ENCODE measurements at regions not wholly inside any gene's neighbourhood (a gene's known extent, or its start where the extent isn't known, plus 50 kb on each side); places are given as distances from the start of the nearest gene placed in this dataset.

GRCh38 chr9:108016446-108016845, 526.9 kb upstream of the KLF4 start:
- no peak for TF ChIP-seq CTCF (IDR thresholded peaks at IDR 0.05)
- Mint-ChIP-seq H3K27me3 (ENCODE audit: unreplicated experiment) (no peaks in the 10 kb centered on the region), H3K27ac (ENCODE audit: unreplicated experiment) (no peak overlapping the region), H3K9me3 (ENCODE audit: unreplicated experiment) (peaks cover 2% of the 10 kb centered on the region), H3K4me3 (ENCODE audit: unreplicated experiment) (no peak overlapping the region), H3K36me3 (ENCODE audit: unreplicated experiment) (peaks cover 3% of the 10 kb centered on the region), H3K4me1 (ENCODE audit: unreplicated experiment) (peaks cover 5% of the 10 kb centered on the region)
- DNase-seq (ENCODE audit: extremely low spot score, unreplicated experiment): no peak

GRCh38 chr9:108015690-108016089, 526.1 kb upstream of the KLF4 start:
- no peak for TF ChIP-seq CTCF (IDR thresholded peaks at IDR 0.05)
- no peaks in the 10 kb centered on the region for H3K4me1 Mint-ChIP-seq (ENCODE audit: unreplicated experiment)
- DNase-seq (ENCODE audit: extremely low spot score, unreplicated experiment): no peak
- H3K27ac Mint-ChIP-seq (ENCODE audit: unreplicated experiment): no peak overlapping the region
- no peaks in the 10 kb centered on the region for H3K27me3 Mint-ChIP-seq (ENCODE audit: unreplicated experiment)
- H3K9me3 Mint-ChIP-seq (ENCODE audit: unreplicated experiment): no peaks in the 10 kb centered on the region
- H3K4me3 Mint-ChIP-seq (ENCODE audit: unreplicated experiment): no peak overlapping the region
- no peaks in the 10 kb centered on the region for H3K36me3 Mint-ChIP-seq (ENCODE audit: unreplicated experiment)

GRCh38 chr9:108014353-108014752, 524.8 kb upstream of the KLF4 start:
- DNase-seq (ENCODE audit: extremely low spot score, unreplicated experiment): no peak
- no peaks in the 10 kb centered on the region for H3K9me3 Mint-ChIP-seq (ENCODE audit: unreplicated experiment)
- no peak overlapping the region for H3K27ac Mint-ChIP-seq (ENCODE audit: unreplicated experiment)
- H3K4me1 Mint-ChIP-seq (ENCODE audit: unreplicated experiment): no peaks in the 10 kb centered on the region
- no peaks in the 10 kb centered on the region for H3K36me3 Mint-ChIP-seq (ENCODE audit: unreplicated experiment)
- no peak overlapping the region for H3K4me3 Mint-ChIP-seq (ENCODE audit: unreplicated experiment)
- TF ChIP-seq CTCF (IDR thresholded peaks at IDR 0.05): no peak
- H3K27me3 Mint-ChIP-seq (ENCODE audit: unreplicated experiment): no peaks in the 10 kb centered on the region

- Mint-ChIP-seq H3K4me1 (ENCODE audit: unreplicated experiment) (no peaks in the 10 kb centered on the region), H3K27me3 (ENCODE audit: unreplicated experiment) (no peaks in the 10 kb centered on the region), H3K9me3 (ENCODE audit: unreplicated experiment) (no peaks in the 10 kb centered on the region), H3K4me3 (ENCODE audit: unreplicated experiment) (no peak overlapping the region), H3K27ac (ENCODE audit: unreplicated experiment) (no peak overlapping the region), H3K36me3 (ENCODE audit: unreplicated experiment) (no peaks in the 10 kb centered on the region)
- no peak for TF ChIP-seq CTCF (IDR thresholded peaks at IDR 0.05)
- DNase-seq (ENCODE audit: extremely low spot score, unreplicated experiment): no peak
Measured at GRCh38 chr9:108012886-108013665, 523.5 kb upstream of the KLF4 start.

GRCh38 chr9:108012405-108012804, 522.8 kb upstream of the KLF4 start:
- Mint-ChIP-seq H3K27me3 (ENCODE audit: unreplicated experiment) (no peaks in the 10 kb centered on the region), H3K4me1 (ENCODE audit: unreplicated experiment) (no peaks in the 10 kb centered on the region), H3K36me3 (ENCODE audit: unreplicated experiment) (no peaks in the 10 kb centered on the region), H3K9me3 (ENCODE audit: unreplicated experiment) (no peaks in the 10 kb centered on the region), H3K4me3 (ENCODE audit: unreplicated experiment) (no peak overlapping the region), H3K27ac (ENCODE audit: unreplicated experiment) (no peak overlapping the region)
- no peak for DNase-seq (ENCODE audit: extremely low spot score, unreplicated experiment)
- TF ChIP-seq CTCF (IDR thresholded peaks at IDR 0.05): no peak

Data from osteocyte (in vitro differentiated cells).